ENCODE measurements at regions not wholly inside any gene's neighbourhood (a gene's known extent, or its start where the extent isn't known, plus 50 kb on each side); places are given as distances from the start of the nearest gene placed in this dataset.

- POLR2A ChIA-PET = no interaction called here
Observed at GRCh38 chr5:147963436-147963835, 57.1 kb upstream of the C5orf46 start.

More at GRCh38 chr5:147963436-147963835, 57.1 kb upstream of the C5orf46 start:
- Histone ChIP-seq H3K9me3 (ENCODE audit: control insufficient read depth, insufficient read depth, low read depth, low read length) (no peaks in the 10 kb centered on the region), H3K36me3 (ENCODE audit: control insufficient read depth in 2 of 2, insufficient read depth in 1 of 2, low read length in 2 of 2) (peaks cover 0 to 9% of the 10 kb centered on the region in 2 experiments; a peak in 1 of 3 replicates), H3K4me3 (ENCODE audit: low read depth, low read length) (no peak overlapping the region), H3K4me1 (ENCODE audit: control insufficient read depth, insufficient read depth, low read length) (no peaks in the 10 kb centered on the region), H3K27ac (ENCODE audit: extremely low read depth, low read depth, low read length) (no peak overlapping the region)
- TF ChIP-seq ZNF747 (tag by site-specific recombination; IDR thresholded peaks at IDR 0.05) = no peak
- no peak for TF ChIP-seq ZNF645 (tag by site-specific recombination; IDR thresholded peaks at IDR 0.05)
- TF ChIP-seq TCF7L2 (IDR thresholded peaks at IDR 0.05; ENCODE audit: borderline replicate concordance, low read depth, low read length) = no peak
- TF ChIP-seq ZFP69B (tag by site-specific recombination; IDR thresholded peaks at IDR 0.05) = no peak
- no peak for TF ChIP-seq KLF17 (tag by site-specific recombination; IDR thresholded peaks at IDR 0.05)
- TF ChIP-seq GLI2 (tag by site-specific recombination; IDR thresholded peaks at IDR 0.05; ENCODE audit: borderline replicate concordance, low read depth) = no peak
- no peak for TF ChIP-seq ZNF18 (tag by site-specific recombination; IDR thresholded peaks at IDR 0.05)
- no peak for TF ChIP-seq ZNF398 (tag by site-specific recombination; IDR thresholded peaks at IDR 0.05)
- no peak for TF ChIP-seq ZFP3 (tag by site-specific recombination; IDR thresholded peaks at IDR 0.05; ENCODE audit: low read depth)
- no peak for TF ChIP-seq ZNF157 (tag by site-specific recombination; IDR thresholded peaks at IDR 0.05)
- TF ChIP-seq ZNF335 (tag by site-specific recombination; conservative IDR thresholded peaks at IDR 0.05) = no peak
- TF ChIP-seq ZNF132 (tag by site-specific recombination; IDR thresholded peaks at IDR 0.05; ENCODE audit: borderline replicate concordance) = no peak
- no peak for TF ChIP-seq GLIS2 (tag by site-specific recombination; IDR thresholded peaks at IDR 0.05)
- no peak for TF ChIP-seq CTCF (tag by site-specific recombination; IDR thresholded peaks at IDR 0.05)
- no peak for TF ChIP-seq ZNF510 (tag by site-specific recombination; IDR thresholded peaks at IDR 0.05; ENCODE audit: insufficient replicate concordance)
- no peak for TF ChIP-seq ELK4 (IDR thresholded peaks at IDR 0.05; ENCODE audit: borderline replicate concordance, low read depth, low read length)
- TF ChIP-seq SCRT2 (tag by site-specific recombination; IDR thresholded peaks at IDR 0.05) = no peak
- CTCF ChIA-PET = interaction anchor here (1.3 kb wide), 1 partner anchor 13 kb away, joined by 3 read pairs; no protein-coding TSS in a partner anchor

Measured in HEK293 (cell line).